Smooth muscle cell (in vitro differentiated cells): ENCODE measurements at regions not wholly inside any gene's neighbourhood (a gene's known extent, or its start where the extent isn't known, plus 50 kb on each side); places are given as distances from the start of the nearest gene placed in this dataset.

ENCODE experiments used
- DNase-seq: peaks from one replicate; lab custom pipeline; 2025; ENCODE audit not compliant: unreplicated experiment; lab: John Stamatoyannopoulos, UW
- H2AFZ ChIP-seq: fragments of 200-600 bp; sonication (generic); 2 replicates; pipeline ENCODE4 v1.6.0; 2016; ENCODE audit warnings: antibody characterized with exemption, low read depth, mild to moderate bottlenecking
- H3F3A ChIP-seq: fragments of 200-600 bp; sonication (generic); 2 replicates; pipeline ENCODE4 v1.6.0; 2017; ENCODE audit warnings: antibody characterized with exemption, low read depth
- H3K27ac ChIP-seq: fragments of 200-600 bp; sonication (generic); 2 replicates; pipeline ENCODE4 v1.5.1; 2016; ENCODE audit warnings: low read depth, mild to moderate bottlenecking
- H3K27me3 ChIP-seq: fragments of 200-600 bp; sonication (generic); 2 replicates; pipeline ENCODE4 v1.6.1; 2016; ENCODE audit warnings: low read depth, mild to moderate bottlenecking
- H3K36me3 ChIP-seq: fragments of 200-600 bp; sonication (generic); 2 replicates; pipeline ENCODE4 v1.5.1; 2016; ENCODE audit warnings: low read depth
- H3K4me1 ChIP-seq: fragments of 200-600 bp; sonication (generic); 2 replicates; pipeline ENCODE4 v1.5.1; 2016; ENCODE audit warnings: low read depth
- H3K4me2 ChIP-seq: fragments of 200-600 bp; sonication (generic); 2 replicates; pipeline ENCODE4 v1.6.0; 2016; ENCODE audit warnings: mild to moderate bottlenecking
- H3K4me3 ChIP-seq: fragments of 200-600 bp; sonication (generic); 2 replicates; pipeline ENCODE4 v1.5.1; 2016; ENCODE audit warnings: mild to moderate bottlenecking
- H3K79me2 ChIP-seq: fragments of 200-600 bp; sonication (generic); 2 replicates; pipeline ENCODE4 v1.6.0; 2016; ENCODE audit warnings: low read depth, mild to moderate bottlenecking
- H3K9ac ChIP-seq: fragments of 200-600 bp; sonication (generic); 2 replicates; pipeline ENCODE4 v1.6.0; 2016; ENCODE audit warnings: low read depth
- H3K9me3 ChIP-seq: fragments of 200-600 bp; sonication (generic); replicated peaks from 2 replicates; pipeline ENCODE4 v1.5.1; 2016; ENCODE audit warnings: low read depth
- H4K20me1 ChIP-seq: fragments of 200-600 bp; sonication (generic); 2 replicates; pipeline ENCODE4 v1.6.0; 2016; ENCODE audit warnings: low read depth
- CTCF ChIP-seq: fragments of 200-600 bp; sonication (generic); IDR thresholded peaks from 2 replicates; pipeline ENCODE4 v1.5.1; 2017; ENCODE audit warnings: borderline replicate concordance, mild to moderate bottlenecking, antibody characterized with exemption; ENCODE audit not compliant: insufficient read depth, poor library complexity, severe bottlenecking
- WGBS: methylation state at CpG from one replicate; pipeline ENCODE4 v1.1.7; 2016; ENCODE audit warnings: low lambda C conversion rate; 5-methylcytosine and 5-hydroxymethylcytosine counted together

DNA sequence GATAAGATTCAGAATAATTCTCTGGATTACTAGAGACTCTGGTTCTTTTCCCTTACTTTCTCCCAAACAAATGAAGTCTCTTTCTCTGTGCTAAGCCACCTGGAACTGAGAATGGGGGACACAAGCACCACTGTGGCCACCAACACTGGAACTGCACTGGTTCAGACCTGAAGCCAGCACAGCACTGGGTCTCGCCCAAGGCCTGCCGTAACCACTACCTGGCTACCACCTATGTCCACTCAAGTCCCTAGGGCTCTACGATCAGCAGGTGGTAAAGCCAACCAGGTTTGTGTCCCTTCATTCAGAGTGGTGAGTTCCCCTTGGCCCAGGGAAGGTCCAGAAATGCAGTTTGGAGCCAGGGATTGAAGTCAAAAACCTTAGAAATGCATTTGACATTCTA, 626.2 kb downstream of the DIAPH3 start:
- H3K4me1 ChIP-seq: peaks cover 5% of the 10 kb centered on the region
- no peaks in the 10 kb centered on the region for H3K36me3 ChIP-seq
- no peak for DNase-seq
- no peaks in the 10 kb centered on the region for H3F3A ChIP-seq
- H2AFZ ChIP-seq: no peak overlapping the region
- H3K9ac ChIP-seq: no peak overlapping the region
- H3K27ac ChIP-seq: no peak overlapping the region
- H3K4me3 ChIP-seq: no peak overlapping the region
- no peaks in the 10 kb centered on the region for H3K79me2 ChIP-seq
- WGBS: 93% methylated on average over 3 of the region's 3 CpGs
- no peak for TF ChIP-seq CTCF
- H4K20me1 ChIP-seq: no peaks in the 10 kb centered on the region
- no peaks in the 10 kb centered on the region for H3K9me3 ChIP-seq
- H3K27me3 ChIP-seq: no peaks in the 10 kb centered on the region
- H3K4me2 ChIP-seq: no peak overlapping the region

DNA sequence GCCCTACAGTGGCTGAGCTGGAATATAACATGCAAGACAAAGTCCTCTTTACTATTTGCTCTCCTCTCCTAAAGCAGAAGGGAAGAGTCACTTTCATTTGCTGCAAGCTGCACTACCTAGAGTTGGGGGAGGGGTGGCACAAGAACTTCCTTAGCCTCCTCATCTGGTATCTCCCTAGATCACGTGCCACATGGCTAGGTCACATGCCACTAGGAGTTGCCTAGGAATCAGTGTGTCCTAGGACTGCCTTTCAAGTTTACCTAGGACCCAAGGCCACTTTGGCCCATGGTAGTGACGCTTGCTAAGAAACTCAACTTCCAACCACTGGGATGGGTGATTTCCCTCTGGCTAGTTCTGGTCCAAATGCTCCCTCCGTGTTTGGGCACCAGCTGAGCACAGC, 625.2 kb downstream of the DIAPH3 start:
- Histone ChIP-seq H3K27me3 (no peaks in the 10 kb centered on the region), H3K27ac (no peak overlapping the region), H3K4me2 (no peak overlapping the region), H3K9me3 (no peaks in the 10 kb centered on the region), H3K4me3 (no peak overlapping the region), H3K9ac (no peak overlapping the region), H3K36me3 (no peaks in the 10 kb centered on the region), H3F3A (no peaks in the 10 kb centered on the region), H2AFZ (no peak overlapping the region), H4K20me1 (no peaks in the 10 kb centered on the region), H3K4me1 (peaks cover 14% of the 10 kb centered on the region), H3K79me2 (no peaks in the 10 kb centered on the region)
- 54% methylated on average over 3 of the region's 3 CpGs for WGBS
- DNase-seq: no peak
- TF ChIP-seq CTCF: no peak

- Histone ChIP-seq H3K9ac (no peak overlapping the region), H4K20me1 (no peaks in the 10 kb centered on the region), H3K4me3 (no peak overlapping the region), H3K79me2 (no peaks in the 10 kb centered on the region), H3K27ac (no peak overlapping the region), H2AFZ (no peak overlapping the region), H3K36me3 (no peaks in the 10 kb centered on the region), H3K4me1 (peaks cover 14% of the 10 kb centered on the region), H3K27me3 (no peaks in the 10 kb centered on the region), H3K9me3 (no peaks in the 10 kb centered on the region), H3F3A (no peaks in the 10 kb centered on the region), H3K4me2 (no peak overlapping the region)
- no peak for TF ChIP-seq CTCF
- DNase-seq: no peak
Observed at GRCh38 chr13:59542303-59542702, 621.4 kb downstream of the DIAPH3 start.

DNA sequence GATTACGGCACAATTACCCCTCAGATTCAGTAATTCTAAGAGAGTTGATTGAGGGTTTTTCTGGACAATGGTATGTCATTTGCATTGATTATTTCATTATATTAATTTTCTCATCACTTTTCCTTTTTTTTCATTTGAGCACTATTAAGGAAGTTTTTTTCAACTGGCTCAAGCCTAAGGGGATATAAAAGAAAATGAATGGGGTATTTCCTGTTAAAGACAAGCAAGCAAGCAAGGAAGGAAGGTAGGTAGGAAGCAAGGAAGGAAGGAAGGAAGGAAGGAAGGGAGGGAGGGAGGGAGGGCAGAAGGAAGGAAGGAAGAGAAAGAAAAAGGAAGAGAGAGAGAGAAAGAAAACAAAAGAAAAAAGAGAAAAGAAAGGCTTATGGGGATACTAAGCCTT, 620.3 kb downstream of the DIAPH3 start:
- no peaks in the 10 kb centered on the region for H3K79me2 ChIP-seq
- no peak overlapping the region for H2AFZ ChIP-seq
- H3K4me1 ChIP-seq: peaks cover 14% of the 10 kb centered on the region
- H3K4me3 ChIP-seq: no peak overlapping the region
- WGBS: 94% methylated on average over 1 of the region's 1 CpG
- DNase-seq: no peak
- no peaks in the 10 kb centered on the region for H3K27me3 ChIP-seq
- no peaks in the 10 kb centered on the region for H3K36me3 ChIP-seq
- H3K4me2 ChIP-seq: no peak overlapping the region
- H3K27ac ChIP-seq: no peak overlapping the region
- no peaks in the 10 kb centered on the region for H3F3A ChIP-seq
- H3K9me3 ChIP-seq: no peaks in the 10 kb centered on the region
- no peaks in the 10 kb centered on the region for H4K20me1 ChIP-seq
- no peak overlapping the region for H3K9ac ChIP-seq
- no peak for TF ChIP-seq CTCF
